HepG2 (cell line): ENCODE measurements at regions not wholly inside any gene's neighbourhood (a gene's known extent, or its start where the extent isn't known, plus 50 kb on each side); places are given as distances from the start of the nearest gene placed in this dataset.

ENCODE experiments used
- ATAC-seq: fragments of 200-7000 bp; cut with Tn5 transposase; 3 replicates; pipeline ENCODE4 v1.9.1; 2020; ENCODE audit warnings: mild to moderate bottlenecking, moderate library complexity
- BruUV-seq: library from RNA; stranded (reverse); fragments of 400-500 nt; replicated peaks from 2 replicates; lab custom pipeline; 2021; lab: Mats Ljungman, UMichigan
- CTCF ChIA-PET: fragments of 300-600 bp; formaldehyde crosslinking; extraction: SDS; loops from one replicate; lab custom pipeline; 2021; ENCODE audit warnings: low total read pairs, inconsistent platforms, low intra/inter-chr PET ratio; lab: Yijun Ruan, JAX
- POLR2A ChIA-PET: fragments of 350-600 bp; sonication (Branson Sonifier 250); formaldehyde crosslinking; loops from one replicate; lab custom pipeline; 2020; ENCODE audit warnings: antibody characterized with exemption, inconsistent platforms; lab: Yijun Ruan, JAX
- DNase-seq: peaks from one replicate; pipeline ENCODE4 v3.0.0-alpha.2; 2015; ENCODE audit warnings: low spot score
- FAIRE-seq: peaks from 3 replicates; lab custom pipeline; 2011; peaks lifted over from hg19 to GRCh38; lab: Jason Lieb, UNC
- H2AFZ ChIP-seq: one replicate; pipeline ENCODE4 v1.6.1; 2011; ENCODE audit warnings: low read length, inconsistent platforms
- H3K27ac ChIP-seq: fragments of 300-600 bp; 3 replicates; pipeline ENCODE4 v1.8.0; 2011; ENCODE audit warnings: mixed run types, mild to moderate bottlenecking, mixed read lengths, low read length, inconsistent platforms; ENCODE audit not compliant: insufficient read depth; ENCODE audit errors: extremely low read length
- H3K27me3 ChIP-seq, 2 experiments: fragments of 200-600 bp in 1 of 2; 2 replicates in 1 of 2; 3 replicates in 1 of 2; pipeline versions ENCODE4 v1.6.0 to v1.8.0; 2011; ENCODE audit warnings: low read length in 2 of 2, mild to moderate bottlenecking in 2 of 2, moderate library complexity in 2 of 2, inconsistent platforms in 1 of 2; ENCODE audit not compliant: insufficient read depth in 2 of 2, control insufficient read depth in 1 of 2
- H3K36me3 ChIP-seq, 2 experiments: fragments of 200-600 bp in 1 of 2; replicated peaks in 1 of 2; 2 replicates in 1 of 2; 3 replicates in 1 of 2; pipeline versions ENCODE4 v1.5.1 to v1.8.0; 2011; ENCODE audit warnings: low read length in 2 of 2, inconsistent platforms in 1 of 2; ENCODE audit not compliant: insufficient read depth in 2 of 2, control insufficient read depth in 1 of 2
- H3K4me1 ChIP-seq: 2 replicates; pipeline ENCODE4 v1.5.1; 2012; ENCODE audit warnings: low read length, inconsistent platforms; ENCODE audit not compliant: insufficient read depth
- H3K4me2 ChIP-seq: 2 replicates; pipeline ENCODE4 v1.6.0; 2011; ENCODE audit warnings: low read depth, low read length, inconsistent platforms
- H3K4me3 ChIP-seq, 3 experiments: fragments of 200-600 bp in 1 of 3; sonication (generic), shearing (Covaris generic) in 1 of 3; replicated peaks in 1 of 3; 2 replicates each; pipeline ENCODE4 v1.5.1; 2011 to 2016; ENCODE audit warnings: low read length in 3 of 3, inconsistent platforms in 2 of 3, low read depth in 2 of 3, mild to moderate bottlenecking in 2 of 3, control low read depth in 1 of 3, mixed read lengths in 1 of 3; ENCODE audit not compliant: insufficient read depth in 1 of 3
- H3K79me2 ChIP-seq: one replicate; pipeline ENCODE4 v1.6.1; 2011; ENCODE audit warnings: low read length, inconsistent platforms; ENCODE audit not compliant: insufficient read depth
- H3K9ac ChIP-seq: 2 replicates; pipeline ENCODE4 v1.6.0; 2011; ENCODE audit warnings: mild to moderate bottlenecking, low read depth, low read length, inconsistent platforms; ENCODE audit not compliant: insufficient read depth
- H3K9me3 ChIP-seq: 2 replicates; pipeline ENCODE4 v1.5.1; 2012; ENCODE audit warnings: mild to moderate bottlenecking, low read length
- H4K20me1 ChIP-seq: 2 replicates; pipeline ENCODE4 v1.6.0; 2011; ENCODE audit warnings: inconsistent platforms, mild to moderate bottlenecking, low read length, moderate library complexity; ENCODE audit not compliant: insufficient read depth
- DNMT1 ChIP-seq: sonication (generic); formaldehyde crosslinking; IDR thresholded peaks from 2 replicates; pipeline ENCODE4 v1.5.1; 2020; ENCODE audit warnings: mild to moderate bottlenecking, missing genetic modification reagents
- FLYWCH1 ChIP-seq: sonication (generic); formaldehyde crosslinking; IDR thresholded peaks from 2 replicates; pipeline ENCODE4 v1.8.1; 2023; ENCODE audit warnings: mild to moderate bottlenecking, missing genetic modification reagents
- JUND ChIP-seq: sonication (generic); formaldehyde crosslinking; IDR thresholded peaks from 2 replicates; pipeline ENCODE4 v1.8.0; 2022; ENCODE audit warnings: mild to moderate bottlenecking, missing genetic modification reagents
- KDM4B ChIP-seq: sonication (generic); formaldehyde crosslinking; IDR thresholded peaks from 2 replicates; pipeline ENCODE4 v1.4.0; 2020; ENCODE audit warnings: missing genetic modification reagents
- MYPOP ChIP-seq: sonication (generic); formaldehyde crosslinking; IDR thresholded peaks from 2 replicates; pipeline ENCODE4 v1.8.1; 2023; ENCODE audit warnings: mild to moderate bottlenecking, moderate library complexity, missing genetic modification reagents
- THRA ChIP-seq: sonication (generic); formaldehyde crosslinking; IDR thresholded peaks from 2 replicates; pipeline ENCODE4 v1.4.0; 2020; ENCODE audit warnings: missing genetic modification reagents, borderline replicate concordance
- XBP1 ChIP-seq: sonication (generic); formaldehyde crosslinking; IDR thresholded peaks from 2 replicates; pipeline ENCODE4 v1.5.0; 2020; ENCODE audit warnings: missing genetic modification reagents
- ZBED4 ChIP-seq: sonication (generic); formaldehyde crosslinking; IDR thresholded peaks from 2 replicates; pipeline ENCODE4 v1.4.0; 2020; ENCODE audit warnings: missing genetic modification reagents, borderline replicate concordance
- ZNF24 ChIP-seq: fragments of 450-650 bp; IDR thresholded peaks from 2 replicates; pipeline ENCODE4 v1.6.1; 2017; ENCODE audit warnings: antibody characterized with exemption, mild to moderate bottlenecking
- ZNF414 ChIP-seq: sonication (generic); formaldehyde crosslinking; IDR thresholded peaks from 2 replicates; pipeline ENCODE4 v1.5.0; 2020; ENCODE audit warnings: missing genetic modification reagents
- WGBS: methylation state at CpG from one replicate; pipeline ENCODE4 v1.1.6; 2017; ENCODE audit warnings: low lambda C conversion rate; 5-methylcytosine and 5-hydroxymethylcytosine counted together
- in situ Hi-C: cut with HindIII; loops from 2 replicates; pipeline ENCODE4 v1.10.0; 2017; ENCODE audit warnings: low pct_unique_long_range_greater_than_20kb; ENCODE audit not compliant: extremely low pct_ligation_motif_present
- intact Hi-C: fragments of 100-400 bp; cut with micrococcal nuclease; formaldehyde crosslinking; loops from one replicate; pipeline ENCODE4 v1.10.0; 2022; ENCODE audit not compliant: unreplicated experiment

- no peak for TF ChIP-seq ZNF414 (CRISPR knock-in tag)
- no peak for TF ChIP-seq FLYWCH1 (CRISPR knock-in tag)
- WGBS = 26% methylated on average over 10 of the region's 10 CpGs
- no peak for DNase-seq
- intact Hi-C loops = no loop called here
- Histone ChIP-seq H3K79me2 (no peaks in the 10 kb centered on the region), H3K4me2 (no peak overlapping the region), H3K27me3 (peaks cover 0 to 8% of the 10 kb centered on the region in 2 experiments; a peak in 1 of 5 replicates), H2AFZ (no peak overlapping the region), H3K36me3 (no peaks in the 10 kb centered on the region), H4K20me1 (no peaks in the 10 kb centered on the region), H3K9me3 (no peaks in the 10 kb centered on the region), H3K4me3 (no peak overlapping the region), H3K4me1 (no peaks in the 10 kb centered on the region), H3K27ac (no peak overlapping the region), H3K9ac (no peak overlapping the region)
- ATAC-seq = no peak
- CTCF ChIA-PET = no interaction called here
- BruUV-seq = no TSS peak
- no peak for FAIRE-seq
- in situ Hi-C loops = no loop called here
- POLR2A ChIA-PET = no interaction called here
These were observed 400.7 kb downstream of the HRH4 start for GRCh38 chr18:24860978-24861680.

GRCh38 chr18:24862201-24862816 lies 401.9 kb downstream of the HRH4 start:
- WGBS = 24% methylated on average over 18 of the region's 18 CpGs
- Histone ChIP-seq H3K4me2 (no peak overlapping the region), H3K27ac (no peak overlapping the region), H3K4me3 (no peak overlapping the region), H3K9me3 (no peaks in the 10 kb centered on the region), H3K36me3 (no peaks in the 10 kb centered on the region), H3K27me3 (peaks cover 0 to 4% of the 10 kb centered on the region in 2 experiments; a peak in 1 of 5 replicates), H2AFZ (no peak overlapping the region), H3K79me2 (no peaks in the 10 kb centered on the region), H4K20me1 (no peaks in the 10 kb centered on the region), H3K9ac (no peak overlapping the region), H3K4me1 (no peaks in the 10 kb centered on the region)
- DNase-seq = no peak
- TF ChIP-seq DNMT1 (no peak), THRA (CRISPR knock-in tag) (no peak), KDM4B (CRISPR knock-in tag) (no peak), JUND (CRISPR knock-in tag) (no peak), MYPOP (CRISPR knock-in tag) (no peak), XBP1 (CRISPR knock-in tag) (no peak), ZNF24 (no peak), ZBED4 (CRISPR knock-in tag) (no peak)
- no peak for FAIRE-seq
- no TSS peak for BruUV-seq
- ATAC-seq = no peak
- POLR2A ChIA-PET = no interaction called here
- CTCF ChIA-PET = no interaction called here
- intact Hi-C loops (no loop called here), in situ Hi-C loops (no loop called here)
